ENCODE measurements at regions not wholly inside any gene's neighbourhood (a gene's known extent, or its start where the extent isn't known, plus 50 kb on each side); places are given as distances from the start of the nearest gene placed in this dataset.
A peak's percentile ranks its signal among the peaks of the same experiment; 100 is the strongest.

DNA sequence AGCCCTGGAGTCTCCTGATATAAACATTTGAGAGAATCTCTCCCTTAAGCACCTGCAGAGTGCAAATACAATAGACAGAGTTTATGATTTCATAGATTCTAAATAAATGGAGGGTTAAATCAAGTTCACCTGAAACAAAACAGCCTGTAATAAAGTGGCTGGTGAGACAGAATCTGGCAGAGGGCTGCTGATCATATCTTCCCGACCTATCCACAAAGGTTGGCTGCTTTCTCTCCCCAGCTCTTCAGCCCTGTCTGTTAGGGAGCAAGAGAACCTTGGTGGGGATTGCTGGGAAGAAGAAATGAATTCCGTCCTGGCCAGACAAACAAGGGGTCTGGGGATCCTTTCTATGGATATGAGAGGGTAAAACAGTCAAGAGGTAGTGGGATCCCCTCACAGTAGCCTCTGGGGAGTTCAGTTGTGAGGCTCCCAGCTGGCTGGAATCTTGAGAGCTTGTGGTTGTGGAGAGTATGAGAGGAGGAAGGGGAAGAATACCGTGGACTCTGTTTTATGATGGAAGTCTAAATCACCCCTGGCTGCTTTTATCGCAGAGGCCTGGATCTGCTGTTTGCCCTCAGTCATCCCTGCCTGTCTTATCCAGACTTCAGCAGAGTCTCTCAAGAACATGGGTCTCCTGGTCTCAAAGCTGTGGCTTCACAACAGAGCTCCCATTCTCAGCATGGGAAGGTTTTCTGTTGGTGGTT, 451.3 kb downstream of the NTRK3 start:
- no peak for DNase-seq (ENCODE audit: low read depth)

DNA sequence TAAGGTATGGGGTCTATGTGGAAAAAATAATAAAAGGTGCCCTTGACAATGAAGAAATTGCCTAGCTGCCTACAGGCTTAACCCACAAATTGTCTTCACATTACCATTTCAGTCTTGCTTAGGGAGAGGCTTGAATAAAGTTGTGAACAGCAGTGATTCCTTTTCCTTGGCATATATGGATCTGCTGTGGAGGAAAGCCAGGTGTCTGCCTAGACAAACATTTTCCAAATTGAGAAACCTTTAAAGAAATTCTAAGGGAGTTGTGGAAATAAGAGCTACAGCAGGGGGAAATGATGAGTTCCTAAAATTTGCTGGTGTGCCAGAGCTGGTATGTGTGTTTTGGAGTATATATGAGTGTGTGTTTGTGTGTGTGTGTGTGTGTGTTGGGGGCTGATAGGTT, 452.1 kb downstream of the NTRK3 start:
- no peak for DNase-seq (ENCODE audit: low read depth)

DNA sequence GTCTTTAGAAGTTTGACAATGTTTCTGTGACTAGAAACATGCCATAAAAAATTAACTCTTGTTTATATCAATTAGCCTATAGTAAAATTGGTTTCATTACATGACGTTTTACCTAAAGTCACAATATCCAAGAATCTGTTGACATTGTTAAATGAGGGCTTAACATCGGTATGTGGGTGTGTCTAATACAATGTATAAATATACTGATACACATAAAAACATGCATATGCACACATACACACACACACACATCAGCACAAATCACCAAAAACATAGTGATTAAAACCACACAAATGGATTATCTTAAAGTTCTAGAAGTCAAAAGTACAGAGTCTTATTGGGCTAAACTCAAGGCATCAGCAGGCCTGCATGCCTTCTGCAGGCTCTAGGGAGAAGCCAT, 456.7 kb downstream of the NTRK3 start:
- DNase-seq (ENCODE audit: low read depth), result no peak

- DNase-seq (ENCODE audit: low read depth), result no peak
Observed at GRCh38 chr15:87799428-87799827, 457.1 kb downstream of the NTRK3 start.

GRCh38 chr15:87793725-87794124, 462.8 kb downstream of the NTRK3 start:
- DNase-seq (ENCODE audit: low read depth), result no peak

DNA sequence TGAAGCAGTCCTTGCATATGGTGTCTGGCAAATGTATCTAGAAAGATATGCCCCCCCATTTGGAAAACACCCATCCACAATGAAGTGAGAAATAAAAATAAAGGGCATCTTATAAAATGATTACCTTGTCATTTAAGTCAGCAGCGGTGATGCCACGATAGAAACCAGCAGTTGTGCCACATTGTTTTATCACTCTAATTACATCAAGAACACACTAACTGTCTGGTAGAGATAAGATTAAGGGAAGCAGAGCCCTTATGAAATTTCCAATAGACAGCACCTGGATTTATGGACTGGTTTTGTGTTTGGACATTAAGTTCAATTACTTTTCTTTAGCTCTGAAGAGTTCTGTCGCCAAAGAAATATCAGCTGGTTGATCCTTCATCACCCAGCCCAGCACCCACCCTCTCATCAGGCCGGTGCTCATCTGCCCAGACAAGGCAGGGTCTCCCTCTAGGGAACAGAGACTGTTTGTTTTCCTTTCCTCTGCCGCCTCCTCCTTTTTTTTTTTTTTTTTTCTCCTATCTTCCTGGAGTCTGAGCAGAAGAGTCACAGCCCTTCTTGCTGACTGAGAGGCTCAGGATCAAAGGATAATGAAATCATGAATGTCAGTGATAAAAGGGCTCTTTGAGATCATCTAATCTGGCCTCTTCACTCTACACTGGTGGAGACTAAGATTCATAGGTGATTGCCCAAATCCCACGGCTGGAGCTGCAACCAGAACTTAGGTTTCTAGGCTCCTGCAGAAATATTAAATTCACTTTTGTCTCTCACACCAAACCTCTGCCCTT, 464.1 kb downstream of the NTRK3 start:
- DNase-seq (ENCODE audit: low read depth), result no peak

DNA sequence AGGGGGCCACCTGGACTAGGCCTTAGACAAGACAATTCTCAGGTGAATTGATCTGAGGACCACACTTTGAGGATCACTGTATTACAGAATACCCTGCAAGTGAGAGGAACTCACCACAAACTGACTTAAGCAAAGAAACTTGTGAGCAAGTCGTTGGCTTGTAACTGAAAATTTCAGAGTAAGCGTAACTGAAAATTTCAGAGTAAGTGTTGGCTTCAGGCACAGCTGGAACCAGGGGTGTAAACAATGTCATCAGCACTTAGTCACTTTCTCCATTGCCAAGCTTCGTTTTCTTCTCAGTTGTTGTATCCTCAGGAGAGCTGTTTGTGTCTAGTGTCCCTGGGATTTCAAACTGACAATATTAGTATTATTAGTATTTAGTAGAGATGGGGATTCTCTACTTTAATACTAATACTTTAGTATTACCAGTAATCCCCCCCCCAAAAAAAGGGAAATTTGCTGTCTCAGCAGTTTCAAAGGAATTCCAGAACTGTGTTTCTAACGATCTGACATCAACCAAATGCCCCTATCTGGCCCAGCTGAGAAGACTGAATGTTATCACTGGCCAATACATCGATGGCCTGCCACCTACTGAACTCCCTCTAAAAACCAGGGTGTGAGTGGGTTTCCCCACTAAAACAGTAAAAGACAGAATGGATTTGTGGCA, 474.4 kb downstream of the NTRK3 start:
- DNase-seq (ENCODE audit: low read depth), result no peak

DNA sequence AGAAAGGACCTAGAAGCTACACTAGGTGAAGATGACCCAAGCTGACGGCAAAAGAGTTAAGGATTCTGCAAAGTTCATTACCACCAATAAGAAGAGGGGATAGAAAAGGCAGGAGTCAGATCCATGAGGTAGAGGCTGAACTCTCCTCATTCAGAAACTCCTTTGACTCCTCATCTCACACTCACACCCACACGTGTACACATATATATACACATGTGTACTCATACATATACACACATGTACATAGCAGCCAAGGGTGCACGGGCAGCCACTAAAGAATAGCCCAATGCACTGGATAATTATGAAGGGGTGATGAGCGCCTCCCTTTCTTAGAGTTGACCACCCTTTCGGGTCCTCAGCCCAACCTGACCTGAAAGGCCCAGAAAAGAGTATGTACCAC, 476.8 kb downstream of the NTRK3 start:
- no peak for DNase-seq (ENCODE audit: low read depth)

DNA sequence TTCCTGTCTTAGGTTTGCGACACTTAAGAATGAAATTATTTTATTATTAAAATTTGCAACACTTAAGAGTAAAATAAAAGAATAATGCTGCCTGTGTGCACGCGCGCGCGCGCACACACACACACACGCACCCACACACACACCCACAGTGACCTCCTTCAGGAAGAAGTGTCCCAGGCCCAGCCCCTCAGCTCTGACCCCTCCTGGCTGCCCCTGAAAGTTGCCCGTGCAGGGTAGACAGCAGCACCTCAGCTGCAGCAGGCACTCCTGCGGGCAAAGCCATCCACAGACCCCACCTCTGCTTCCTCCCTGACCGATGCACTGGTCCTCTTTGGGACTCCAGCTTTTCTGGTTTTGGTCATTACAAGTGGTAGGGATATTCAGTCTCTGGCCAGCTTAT, 478.2 kb downstream of the NTRK3 start:
- DNase-seq (ENCODE audit: low read depth), result no peak

GRCh38 chr15:87777054-87777561, 479.4 kb downstream of the NTRK3 start:
- DNase-seq (ENCODE audit: low read depth), result peak; percentile 46

DNA sequence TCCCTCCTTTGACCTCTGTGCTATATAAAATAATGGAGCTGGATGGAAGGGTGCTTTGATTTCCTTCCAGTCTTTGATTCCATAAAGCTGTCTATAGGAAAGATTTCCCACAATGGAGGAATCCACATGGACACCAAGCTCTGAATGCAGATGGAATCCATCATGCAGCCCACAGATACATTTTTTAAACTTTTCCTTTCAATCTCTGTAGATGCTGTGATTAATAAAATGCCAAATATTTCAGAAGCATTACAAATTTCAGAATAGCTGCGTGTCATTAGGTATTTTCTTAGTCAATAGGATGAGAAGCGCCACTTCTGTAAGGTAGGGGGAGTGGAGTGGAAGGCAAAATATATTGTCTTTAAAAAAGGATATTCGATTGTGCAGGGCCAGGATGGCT, 489.0 kb downstream of the NTRK3 start:
- DNase-seq (ENCODE audit: low read depth), result no peak

DNA sequence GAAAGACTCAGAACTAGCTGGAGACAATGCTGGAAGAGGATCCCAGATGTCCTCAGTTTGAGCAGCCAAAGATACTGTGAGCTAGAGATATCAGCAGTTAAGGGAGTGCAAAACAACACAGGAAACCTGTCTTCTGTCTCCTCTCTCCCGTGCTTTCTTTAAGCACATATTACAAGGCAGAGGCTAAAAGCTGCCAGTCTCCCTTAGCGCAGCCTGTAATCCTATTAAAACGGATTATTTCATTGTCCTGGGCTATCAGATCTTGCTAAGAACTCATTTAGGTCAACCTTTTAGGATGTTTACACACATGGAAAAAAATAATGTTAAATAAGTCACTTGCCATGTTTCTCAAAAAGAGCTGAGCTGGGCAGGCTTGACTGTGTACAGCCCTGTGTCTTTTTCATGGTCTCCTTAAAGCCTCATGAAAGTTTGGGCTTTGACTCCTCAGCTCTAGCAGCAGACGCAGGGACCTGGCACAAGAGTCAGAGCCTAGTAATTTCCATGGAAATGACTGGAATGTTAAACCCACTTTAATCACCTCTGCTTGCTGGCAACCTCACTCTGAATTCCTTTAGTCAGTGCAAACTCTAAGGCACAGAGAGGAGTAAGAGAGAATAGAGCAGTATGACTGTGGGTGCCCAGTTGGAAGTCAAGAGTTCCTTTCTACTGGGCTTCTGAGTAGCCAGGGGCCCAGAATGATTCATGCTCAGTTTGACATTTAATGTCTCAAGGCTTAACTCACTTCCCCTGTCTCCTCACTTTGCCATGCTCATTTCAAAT, 491.9 kb downstream of the NTRK3 start:
- peak; percentile 21 for DNase-seq (ENCODE audit: low read depth)

- no peak for DNase-seq (ENCODE audit: low read depth)
Observed at GRCh38 chr15:87763837-87764236, 492.7 kb downstream of the NTRK3 start.

DNA sequence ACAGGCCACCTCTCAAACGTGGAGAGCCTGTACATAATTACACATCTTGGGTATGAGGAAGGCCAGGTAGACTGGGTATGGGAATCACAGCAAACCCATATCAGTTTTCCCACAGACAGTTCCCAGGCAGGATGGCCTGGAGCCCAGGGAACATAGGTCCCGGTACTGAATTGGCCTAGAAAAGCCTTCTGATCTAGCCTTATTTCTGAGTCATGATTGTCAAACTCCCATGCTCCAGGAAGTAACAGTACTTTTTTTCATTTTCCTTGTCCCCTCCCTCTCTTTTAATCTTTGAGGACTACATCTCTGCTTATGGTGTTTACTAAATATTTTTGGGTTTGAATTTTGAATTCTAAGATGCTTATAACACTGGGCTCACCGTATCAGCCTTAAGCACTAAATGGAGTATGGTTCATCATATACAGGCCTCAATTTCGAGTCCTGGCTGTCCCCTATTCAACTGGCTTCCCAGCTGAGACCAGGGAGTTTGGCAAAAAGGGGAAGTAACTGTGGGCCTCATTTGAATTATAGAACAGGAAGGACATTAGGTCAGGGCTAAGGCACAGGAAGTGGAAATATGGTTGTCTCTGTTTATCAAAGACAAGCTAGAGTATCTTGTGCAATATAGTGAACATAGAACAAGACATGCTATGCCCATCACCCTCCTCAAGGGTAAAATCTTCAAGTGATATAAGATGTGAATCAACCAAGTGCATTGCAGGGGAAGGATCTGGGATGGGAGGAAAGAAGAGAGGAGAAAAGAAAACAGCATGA, 494.6 kb downstream of the NTRK3 start:
- DNase-seq (ENCODE audit: low read depth), result no peak

DNA sequence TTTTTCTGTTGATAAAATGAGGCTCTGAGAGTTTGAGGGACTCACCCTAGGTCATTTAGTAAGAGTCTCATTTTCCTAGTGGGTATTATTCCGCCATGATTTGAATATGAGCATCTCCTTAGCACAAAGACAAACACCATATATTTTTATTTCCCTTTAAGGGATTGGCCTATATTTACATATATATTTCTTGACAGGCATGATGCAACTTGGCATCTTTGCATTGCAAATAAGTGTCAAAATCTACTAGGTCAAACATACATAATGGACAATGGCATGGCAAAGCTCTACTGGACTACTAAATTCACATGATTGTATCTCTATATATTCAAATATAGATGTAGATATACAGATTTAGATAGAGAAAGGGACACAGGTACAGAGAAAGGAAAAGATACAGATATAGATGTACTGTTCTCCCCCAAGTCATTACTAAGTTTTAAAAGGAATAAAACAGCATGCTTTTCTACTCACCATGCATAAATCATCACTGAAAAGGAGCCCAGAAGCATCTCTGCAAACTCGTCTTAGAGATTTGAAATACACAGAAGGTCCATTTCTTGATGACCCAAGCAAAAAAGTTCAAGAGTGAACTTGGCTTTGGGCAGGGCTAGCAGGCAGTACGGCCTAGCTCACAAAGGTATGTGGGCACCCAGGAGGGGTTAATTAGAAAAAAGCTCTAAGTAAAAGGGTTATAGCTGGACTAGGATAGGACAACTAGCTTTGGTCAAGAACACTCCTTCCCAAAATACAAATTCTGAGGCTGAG, 495.8 kb downstream of the NTRK3 start:
- DNase-seq (ENCODE audit: low read depth), result no peak

GRCh38 chr15:87758794-87759418, 497.6 kb downstream of the NTRK3 start:
- no peak for DNase-seq (ENCODE audit: low read depth)

GRCh38 chr15:87757084-87757483, 499.5 kb downstream of the NTRK3 start:
- no peak for DNase-seq (ENCODE audit: low read depth)

DNA sequence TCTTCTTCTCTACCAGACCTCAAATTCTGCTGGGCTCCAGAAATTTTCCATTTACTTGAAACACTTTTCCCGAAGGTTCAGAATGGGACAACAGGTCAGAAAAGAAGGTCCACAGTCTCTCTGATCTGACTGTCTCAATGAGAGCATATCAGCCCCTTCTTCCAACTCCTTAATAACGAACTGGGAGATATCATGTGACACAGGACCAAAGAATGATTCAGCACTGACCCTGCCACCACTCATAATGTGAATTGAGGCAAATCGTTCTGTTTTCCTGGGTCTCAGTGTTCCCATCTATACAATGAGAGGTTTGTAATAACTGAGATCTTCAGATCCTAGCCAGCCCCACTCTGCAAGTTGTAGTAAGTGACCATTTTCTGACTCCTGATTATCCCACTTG, 500.5 kb downstream of the NTRK3 start:
- no peak for DNase-seq (ENCODE audit: low read depth)

GRCh38 chr15:87755226-87755625, 501.3 kb downstream of the NTRK3 start:
- no peak for DNase-seq (ENCODE audit: low read depth)

GRCh38 chr15:87753539-87753938, 503.0 kb downstream of the NTRK3 start:
- no peak for DNase-seq (ENCODE audit: low read depth)
